Peyer's patch (tissue), 4 donors: ENCODE measurements at regions not wholly inside any gene's neighbourhood (a gene's known extent, or its start where the extent isn't known, plus 50 kb on each side); places are given as distances from the start of the nearest gene placed in this dataset.

Experiments
- CTCF ChIP-seq, 6 experiments: fragments of 450-650 bp in 4 of 6; fragments of 200-600 bp in 2 of 6; sonication (generic) in 1 of 6; IDR thresholded peaks; one replicate each; pipeline ENCODE4 v1.5.1; 2017 to 2019; ENCODE audit warnings: antibody characterized with exemption in 6 of 6, mild to moderate bottlenecking in 3 of 6, moderate library complexity in 1 of 6
- POLR2A ChIP-seq, 2 donors: fragments of 450-650 bp; IDR thresholded peaks; one replicate each; pipeline ENCODE4 v1.5.1; 2017; ENCODE audit warnings: antibody characterized with exemption in 2 of 2, mild to moderate bottlenecking in 2 of 2, moderate library complexity in 2 of 2

GRCh38 chr10:53690524-53691240 lies 918.1 kb upstream of the MBL2 start:
- TF ChIP-seq CTCF (IDR thresholded peaks at IDR 0.05) (no peak), POLR2A (IDR thresholded peaks at IDR 0.05) (no peak)
